Stomach (tissue), 8 donors: ENCODE measurements at regions not wholly inside any gene's neighbourhood (a gene's known extent, or its start where the extent isn't known, plus 50 kb on each side); places are given as distances from the start of the nearest gene placed in this dataset.

Experiments used
- DNase-seq, 2 donors: peaks; one replicate each; pipeline versions ENCODE4 v3.0.0 to v3.0.0-alpha.2; 2013 to 2019
- H3K27ac ChIP-seq, 5 donors: fragments of 200-600 bp in 4 of 5; sonication (generic) in 4 of 5; one replicate each; pipeline ENCODE4 v1.5.1; 2013 to 2019; ENCODE audit warnings: mild to moderate bottlenecking in 1 of 5, moderate library complexity in 1 of 5
- H3K27me3 ChIP-seq, 3 donors: fragments of 200-600 bp; sonication (generic); one replicate each; pipeline ENCODE4 v1.5.1; 2017 to 2019; ENCODE audit warnings: mixed run types in 1 of 3
- H3K36me3 ChIP-seq, 4 donors: fragments of 200-600 bp; sonication (generic); 1 replicate in 3 of 4; 2 replicates in 1 of 4; pipeline ENCODE4 v1.5.1; 2016 to 2019
- H3K4me1 ChIP-seq, 4 donors: fragments of 200-600 bp; sonication (generic); one replicate each; pipeline ENCODE4 v1.5.1; 2016 to 2019
- H3K4me3 ChIP-seq, 4 donors: fragments of 200-600 bp; sonication (generic) in 3 of 4; one replicate each; pipeline ENCODE4 v1.5.1; 2016 to 2019; ENCODE audit warnings: mild to moderate bottlenecking in 1 of 4
- H3K9me3 ChIP-seq, 4 donors: fragments of 200-600 bp; sonication (generic); one replicate each; pipeline ENCODE4 v1.5.1; 2016 to 2019
- CTCF ChIP-seq, 7 experiments: fragments of 450-650 bp in 4 of 7; fragments of 200-600 bp in 3 of 7; sonication (generic) in 3 of 7; IDR thresholded peaks; one replicate each; pipeline ENCODE4 v1.5.1; 2016 to 2019; ENCODE audit warnings: antibody characterized with exemption in 7 of 7, control low read depth in 2 of 7, mild to moderate bottlenecking in 1 of 7
- EP300 ChIP-seq: sonication (generic); formaldehyde crosslinking; IDR thresholded peaks from one replicate; pipeline ENCODE4 v1.6.1; 2017; ENCODE audit warnings: antibody characterized with exemption
- POLR2A ChIP-seq, 4 donors: fragments of 450-650 bp; IDR thresholded peaks; one replicate each; pipeline ENCODE4 v1.6.1; 2016; ENCODE audit warnings: antibody characterized with exemption in 4 of 4, control low read depth in 2 of 4, mild to moderate bottlenecking in 1 of 4, moderate library complexity in 1 of 4
- POLR2AphosphoS5 ChIP-seq, 3 donors: sonication (generic); formaldehyde crosslinking; IDR thresholded peaks; one replicate each; pipeline ENCODE4 v1.6.1; 2016; ENCODE audit warnings: antibody characterized with exemption in 3 of 3
- WGBS, 5 donors: extraction: QIAGEN DNeasy Blood & Tissue Kit in 3 of 5; methylation state at CpG; one replicate each; pipeline versions ENCODE4 v1.1.5 to v1.1.7; 2013 to 2018; 5-methylcytosine and 5-hydroxymethylcytosine counted together
- intact Hi-C: fragments of 100-400 bp; cut with DNase I; formaldehyde crosslinking; loops from one replicate; pipeline ENCODE4 v1.15.1; 2023; ENCODE audit warnings: low total_unique reads
- donor health status: healthy with polysubstance abuse.
- donor health status: Bipolar disorder and iron deficiency.
- donor health status: healthy.

DNA sequence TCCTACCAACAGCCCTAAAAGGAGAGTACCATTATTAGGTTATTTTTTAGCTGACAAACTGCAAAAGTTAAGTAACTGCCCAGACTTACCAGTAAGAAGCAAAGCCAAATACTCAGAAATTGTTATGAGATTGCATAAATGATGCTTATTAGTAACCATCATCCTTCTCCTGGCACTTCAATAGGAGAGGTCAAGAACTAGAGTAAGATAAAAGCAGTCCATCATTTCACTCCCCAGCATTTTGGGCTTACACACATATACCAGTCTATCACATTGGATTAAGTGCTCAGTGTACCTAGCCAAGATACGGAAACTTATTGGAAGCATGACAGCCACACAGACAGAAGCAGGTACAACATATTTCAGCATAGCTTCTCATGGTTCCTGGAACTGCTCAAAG lies 142.8 kb upstream of the EGR2 start:
- H3K27me3 ChIP-seq = no peaks in the 10 kb centered on the region
- H3K4me1 ChIP-seq = peaks cover 0 to 5% (median 0%) of the 10 kb centered on the region in 4 donors
- H3K27ac ChIP-seq = no peak overlapping the region
- intact Hi-C loops = no loop called here
- no peak overlapping the region for H3K4me3 ChIP-seq
- DNase-seq = no peak
- H3K36me3 ChIP-seq = no peaks in the 10 kb centered on the region
- 76 to 93% (median 80%) methylated on average over 1 of the region's 1 CpG for WGBS, 5 donors
- TF ChIP-seq EP300 (no peak), POLR2A (IDR thresholded peaks at IDR 0.05) (no peak), POLR2AphosphoS5 (IDR thresholded peaks at IDR 0.05) (no peak), CTCF (IDR thresholded peaks at IDR 0.05) (no peak)
- peaks cover 0 to 5% (median 0%) of the 10 kb centered on the region in 4 donors for H3K9me3 ChIP-seq

DNA sequence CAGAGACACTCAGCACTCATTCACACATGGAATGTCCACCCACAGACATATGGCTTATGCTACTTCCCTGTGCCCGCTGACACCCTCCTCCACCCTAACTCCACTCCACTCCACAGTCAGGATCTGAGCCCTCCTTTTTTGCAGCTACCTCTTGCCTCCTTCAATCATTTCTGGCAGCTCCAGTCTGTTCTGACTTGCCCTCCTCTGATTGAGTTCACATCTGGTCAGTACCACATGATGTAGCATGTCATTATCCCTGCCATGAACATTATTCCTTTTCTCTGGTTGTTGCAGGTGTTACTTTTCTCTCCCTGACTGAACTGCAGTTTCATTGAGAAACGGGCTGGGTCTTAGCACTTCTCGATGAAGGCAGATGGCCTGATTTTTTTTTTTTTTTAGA lies 130.1 kb upstream of the EGR2 start:
- intact Hi-C loops = no loop called here
- DNase-seq = no peak
- WGBS, 5 donors = 88 to 96% (median 94%) methylated on average over 3 of the region's 3 CpGs
- H3K27ac ChIP-seq = no peak overlapping the region
- no peaks in the 10 kb centered on the region for H3K36me3 ChIP-seq
- TF ChIP-seq POLR2AphosphoS5 (IDR thresholded peaks at IDR 0.05) (no peak), CTCF (IDR thresholded peaks at IDR 0.05) (no peak), POLR2A (IDR thresholded peaks at IDR 0.05) (no peak), EP300 (no peak)
- no peak overlapping the region for H3K4me3 ChIP-seq
- peaks cover 0 to 9% (median 4%) of the 10 kb centered on the region in 4 donors for H3K9me3 ChIP-seq
- no peaks in the 10 kb centered on the region for H3K27me3 ChIP-seq
- H3K4me1 ChIP-seq = no peaks in the 10 kb centered on the region

GRCh38 chr10:62939698-62940097 lies 123.5 kb upstream of the EGR2 start:
- Histone ChIP-seq H3K4me1 (no peaks in the 10 kb centered on the region), H3K9me3 (no peaks in the 10 kb centered on the region), H3K36me3 (no peaks in the 10 kb centered on the region), H3K27ac (no peak overlapping the region), H3K4me3 (no peak overlapping the region), H3K27me3 (no peaks in the 10 kb centered on the region)
- intact Hi-C loops = no loop called here
- WGBS, 5 donors = 79 to 99% (median 94%) methylated on average over 2 of the region's 2 CpGs
- TF ChIP-seq EP300 = no peak
- TF ChIP-seq POLR2A (IDR thresholded peaks at IDR 0.05) = no peak
- TF ChIP-seq CTCF (IDR thresholded peaks at IDR 0.05) = no peak
- TF ChIP-seq POLR2AphosphoS5 (IDR thresholded peaks at IDR 0.05) = no peak
- no peak for DNase-seq

DNA sequence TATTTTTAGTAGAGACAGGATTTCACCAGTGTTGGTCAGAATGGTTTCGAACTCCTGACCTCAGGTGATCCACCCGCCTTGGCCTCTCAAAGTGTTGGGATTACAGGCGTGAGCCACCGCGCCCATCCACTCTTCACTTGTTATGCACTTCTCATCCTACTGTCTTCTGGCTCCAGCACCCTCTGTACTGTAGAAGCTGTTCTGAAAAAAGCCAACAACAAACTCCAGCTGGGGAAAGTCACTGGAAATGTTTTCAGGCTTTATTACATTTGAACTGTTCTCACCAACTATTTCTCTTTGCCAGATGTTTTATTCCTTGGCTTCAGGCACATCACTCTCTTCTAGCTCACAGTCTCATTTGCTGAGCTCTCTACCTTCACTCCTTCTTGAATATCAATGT lies 122.5 kb upstream of the EGR2 start:
- H3K27ac ChIP-seq = no peak overlapping the region
- TF ChIP-seq CTCF (IDR thresholded peaks at IDR 0.05) (no peak), POLR2A (IDR thresholded peaks at IDR 0.05) (no peak), POLR2AphosphoS5 (IDR thresholded peaks at IDR 0.05) (no peak)
- no peaks in the 10 kb centered on the region for H3K36me3 ChIP-seq
- no peak for DNase-seq
- no peak overlapping the region for H3K4me3 ChIP-seq
- H3K9me3 ChIP-seq = no peaks in the 10 kb centered on the region
- no peaks in the 10 kb centered on the region for H3K27me3 ChIP-seq
- no peaks in the 10 kb centered on the region for H3K4me1 ChIP-seq
- 72 to 90% (median 86%) methylated on average over 5 of the region's 5 CpGs for WGBS, 5 donors
- intact Hi-C loops = no loop called here
